ENCODE measurements at regions not wholly inside any gene's neighbourhood (a gene's known extent, or its start where the extent isn't known, plus 50 kb on each side); places are given as distances from the start of the nearest gene placed in this dataset.

DNA sequence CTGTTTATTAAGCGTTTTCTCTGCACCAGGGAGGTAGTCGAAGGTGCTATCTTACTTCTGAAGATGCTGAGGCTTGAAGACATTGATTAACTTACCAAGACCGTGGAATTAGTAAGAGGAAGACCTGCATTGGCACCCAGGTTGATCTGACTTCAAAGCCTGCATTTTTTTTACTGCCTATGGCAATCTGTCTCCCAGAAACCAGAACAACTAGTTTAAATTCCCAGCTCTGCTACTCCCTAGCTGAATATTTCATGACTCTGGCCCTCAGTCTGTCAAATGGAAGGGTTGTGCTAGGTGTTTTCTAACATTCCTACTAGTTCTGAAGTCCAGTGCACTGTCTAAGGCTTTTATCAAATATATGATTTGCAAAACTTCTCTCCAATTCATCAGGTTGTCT is 52.0 kb upstream of the GRAMD1B start:
- ATAC-seq: peak; percentile 37

- ATAC-seq: no peak
These were observed 52.7 kb upstream of the GRAMD1B start for GRCh38 chr11:123377355-123377754.

DNA sequence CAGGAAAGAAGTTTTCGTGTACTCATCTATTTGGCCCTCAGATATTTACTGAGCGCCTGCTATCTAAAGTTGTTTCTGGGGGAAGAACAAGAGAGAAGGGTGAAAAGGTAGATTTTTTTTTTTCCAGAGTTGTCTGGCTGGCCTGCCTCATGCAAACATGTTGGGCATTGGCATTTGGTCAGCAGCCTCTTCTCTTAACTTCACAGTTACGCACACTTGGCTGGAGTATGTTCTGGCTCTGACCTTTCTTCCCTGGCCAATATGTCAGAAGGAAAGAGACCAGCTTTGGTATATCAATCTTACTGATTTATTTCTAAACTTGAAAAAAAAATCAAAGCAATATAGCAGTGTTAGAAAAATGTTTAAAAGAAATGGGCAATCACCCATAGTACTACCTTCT is 54.2 kb upstream of the GRAMD1B start:
- no peak for ATAC-seq

DNA sequence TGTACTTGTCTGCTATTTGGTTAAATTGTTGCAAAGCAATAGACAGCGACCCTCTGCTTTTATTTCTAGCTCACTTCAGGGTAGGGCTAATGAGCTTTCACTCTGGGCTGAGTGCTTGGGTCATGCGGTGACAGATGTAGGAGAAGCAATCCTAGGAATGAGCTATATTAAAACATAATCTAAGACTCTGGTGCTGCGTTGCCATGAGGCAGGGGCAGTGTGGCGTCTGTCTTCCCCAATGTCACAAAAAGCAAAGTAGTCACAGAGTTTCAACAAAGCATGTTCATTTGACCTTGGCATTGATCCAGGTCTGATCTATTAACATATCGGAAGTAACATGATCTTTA is 55.5 kb upstream of the GRAMD1B start:
- no peak for ATAC-seq

- ATAC-seq: no peak
These were observed 56.1 kb upstream of the GRAMD1B start for GRCh38 chr11:123373754-123374621.

- ATAC-seq: no peak
These were observed 58.4 kb upstream of the GRAMD1B start for GRCh38 chr11:123371506-123372297.

GRCh38 chr11:123366924-123367323 is 63.1 kb upstream of the GRAMD1B start:
- no peak for ATAC-seq

DNA sequence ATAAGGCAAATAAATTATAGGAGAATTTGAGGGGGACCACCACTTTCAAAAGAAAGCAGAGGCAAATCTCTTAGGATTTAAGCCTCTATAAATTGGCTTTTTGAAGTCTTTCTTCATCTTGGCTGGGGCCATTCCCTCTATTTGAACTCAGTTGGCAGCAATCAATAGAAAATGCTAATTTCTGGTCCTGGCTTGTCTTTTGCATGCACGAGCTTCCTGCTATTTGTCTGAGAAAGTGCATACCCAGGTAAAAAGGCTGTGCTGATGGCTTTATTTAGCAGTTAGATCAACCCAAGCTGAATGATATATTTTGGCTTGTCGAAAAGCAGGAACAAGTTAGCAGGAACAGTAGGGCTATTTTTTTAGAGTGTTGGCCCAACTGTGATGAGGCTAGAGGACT is 64.1 kb upstream of the GRAMD1B start:
- ATAC-seq: no peak

GRCh38 chr11:123364080-123364479 is 66.0 kb upstream of the GRAMD1B start:
- ATAC-seq: no peak

DNA sequence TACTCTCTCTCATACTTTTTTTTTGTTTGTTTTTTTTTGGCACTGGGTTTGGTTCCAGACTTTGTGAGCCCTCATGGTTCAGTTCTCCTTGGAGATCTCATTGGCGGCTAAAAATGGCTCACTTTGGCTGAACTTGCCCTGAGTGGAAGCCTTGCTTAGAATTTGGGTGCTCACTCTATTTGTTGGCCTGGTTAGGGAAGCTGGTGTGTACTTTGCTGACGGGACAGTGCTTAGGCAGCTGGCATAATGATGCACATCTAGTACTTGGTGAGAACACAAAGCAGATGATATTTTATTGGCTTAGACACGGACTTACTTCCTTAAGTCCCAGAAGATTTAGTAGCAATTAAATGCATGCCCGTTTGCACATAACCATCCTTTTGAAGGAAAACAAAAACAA is 66.5 kb upstream of the GRAMD1B start:
- no peak for ATAC-seq

GRCh38 chr11:123362941-123363340 is 67.1 kb upstream of the GRAMD1B start:
- no peak for ATAC-seq

DNA sequence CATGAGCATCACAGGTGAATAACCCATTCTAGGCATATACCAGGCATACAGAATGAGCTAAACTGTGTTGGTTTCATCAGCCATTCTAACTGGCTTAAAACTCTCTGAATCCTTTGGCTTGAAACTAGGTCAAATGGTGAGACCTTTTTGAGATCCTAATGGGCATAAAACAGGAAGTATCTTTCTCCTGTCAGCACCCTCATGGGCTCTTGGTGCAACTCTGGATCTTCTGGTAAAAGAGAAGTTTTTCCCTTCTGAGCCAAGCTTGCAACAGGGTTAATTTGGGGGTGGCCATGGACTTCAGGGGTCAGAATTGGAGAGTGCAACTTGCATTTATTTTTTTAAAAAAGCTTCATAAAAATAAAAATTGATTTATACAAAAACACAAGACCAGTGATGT is 67.9 kb upstream of the GRAMD1B start:
- ATAC-seq: no peak

DNA sequence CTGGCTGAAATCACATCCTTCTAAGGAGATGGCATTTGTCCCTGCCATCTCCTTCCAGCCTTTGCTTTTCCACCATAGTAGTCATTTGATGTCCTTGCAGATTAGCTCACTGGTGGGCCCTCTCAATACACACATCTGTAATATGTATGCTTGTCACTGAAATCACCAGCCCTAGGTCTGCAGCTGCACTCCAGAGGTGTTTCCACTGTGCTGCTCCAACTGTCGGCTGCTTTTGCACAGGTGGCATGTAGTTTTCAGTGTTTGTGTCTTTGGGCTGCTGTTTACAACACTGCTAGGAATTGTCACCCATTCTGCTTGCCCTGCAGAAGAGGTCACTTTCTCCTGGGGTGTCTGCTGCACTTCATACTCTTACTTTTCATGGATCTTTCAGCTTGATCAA is 69.0 kb upstream of the GRAMD1B start:
- no peak for ATAC-seq

GRCh38 chr11:123360267-123360936 is 69.7 kb upstream of the GRAMD1B start:
- no peak for ATAC-seq

- ATAC-seq: peak; percentile 58
These were observed 71.9 kb upstream of the GRAMD1B start for GRCh38 chr11:123357990-123358827.

GRCh38 chr11:123357353-123357989 is 72.6 kb upstream of the GRAMD1B start:
- no peak for ATAC-seq

DNA sequence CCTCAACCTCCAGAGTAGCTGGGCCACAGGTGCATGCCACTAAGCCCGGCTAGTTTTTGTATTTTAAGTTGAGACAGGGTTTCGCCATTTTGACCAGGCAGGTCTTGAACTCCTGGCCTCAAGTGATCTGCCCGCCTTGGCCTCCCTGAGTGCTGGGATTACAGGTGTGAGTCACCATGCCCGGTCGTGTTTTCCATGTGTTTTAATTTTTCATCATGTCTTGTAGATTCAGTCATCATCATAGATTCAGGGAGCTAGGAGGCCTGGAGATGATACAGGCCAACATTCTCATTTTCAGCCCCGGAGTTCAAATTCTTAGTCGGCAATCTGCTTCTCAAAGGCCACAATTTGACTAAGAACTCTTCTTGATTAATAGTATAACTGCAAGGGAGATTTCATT is 73.5 kb upstream of the GRAMD1B start:
- ATAC-seq: no peak

DNA sequence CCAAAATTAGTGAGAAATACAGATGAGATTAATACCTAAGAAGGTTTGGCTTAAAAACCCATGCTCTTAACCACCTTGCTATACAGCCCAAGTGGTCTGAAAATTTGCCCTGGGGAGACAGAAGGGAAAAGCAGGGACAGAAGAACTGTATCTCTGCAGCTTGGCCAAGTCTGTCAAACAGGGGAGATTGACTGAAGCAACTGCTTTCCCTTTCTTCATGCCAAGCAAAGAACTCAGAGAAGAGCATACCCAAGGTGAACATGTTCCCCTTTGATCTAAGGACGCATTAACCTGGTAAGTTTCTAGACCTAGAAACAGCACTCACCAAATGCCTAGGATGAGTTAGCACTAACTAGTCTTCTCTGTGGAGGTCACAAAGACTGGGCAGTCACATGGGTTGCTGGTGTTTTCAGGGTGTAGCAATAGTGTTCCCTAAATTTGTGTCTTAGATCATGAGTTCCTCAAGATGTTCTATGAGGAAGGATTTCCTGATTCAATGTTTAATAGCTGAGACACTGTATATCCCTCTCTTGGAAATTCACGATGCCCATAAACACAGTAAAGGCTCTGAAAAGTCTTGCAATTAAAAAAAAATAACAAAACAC is 75.6 kb upstream of the GRAMD1B start:
- ATAC-seq: no peak

DNA sequence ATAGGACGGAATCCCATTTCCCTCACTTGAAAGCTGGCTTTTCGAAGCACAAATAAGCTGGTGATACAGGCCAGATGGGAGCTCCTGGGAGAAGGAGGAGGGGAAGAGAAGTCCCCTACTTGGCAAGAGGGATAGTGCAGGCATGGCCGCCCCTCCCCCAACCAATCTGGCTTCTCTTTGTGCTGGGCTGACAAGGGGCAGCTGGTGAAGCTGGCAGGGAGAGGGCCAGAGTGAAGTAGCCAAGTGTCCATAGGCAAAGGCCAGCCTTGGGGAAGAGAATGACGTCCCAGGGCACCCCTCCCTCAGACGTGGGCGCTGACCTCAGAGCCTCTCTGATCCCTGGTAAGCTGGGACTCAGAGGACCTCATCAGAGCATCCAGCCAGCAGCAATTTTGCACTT is 78.7 kb upstream of the GRAMD1B start:
- no peak for ATAC-seq

DNA sequence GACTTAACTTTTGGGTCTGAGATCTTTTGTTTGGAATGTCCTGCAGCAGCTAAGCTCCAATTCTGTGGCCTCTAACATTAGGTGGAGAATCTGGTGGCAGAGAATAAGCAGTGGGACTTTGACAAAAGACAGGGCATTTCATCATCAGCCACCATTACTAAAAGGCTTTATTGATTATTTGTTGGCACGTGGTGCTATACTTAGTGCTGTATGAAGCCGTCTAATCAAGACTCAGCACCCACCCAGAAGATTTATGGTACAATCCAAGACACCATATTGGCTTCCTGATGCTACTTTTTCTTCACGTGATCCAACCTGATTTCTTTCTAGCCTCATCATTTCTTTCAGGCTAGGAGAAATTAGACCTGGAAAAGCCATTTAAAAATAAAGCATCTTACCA is 80.7 kb upstream of the GRAMD1B start:
- ATAC-seq: no peak

GRCh38 chr11:123344790-123345357 is 85.2 kb upstream of the GRAMD1B start:
- no peak for ATAC-seq
